ENCODE measurements at regions not wholly inside any gene's neighbourhood (a gene's known extent, or its start where the extent isn't known, plus 50 kb on each side); places are given as distances from the start of the nearest gene placed in this dataset.

DNA sequence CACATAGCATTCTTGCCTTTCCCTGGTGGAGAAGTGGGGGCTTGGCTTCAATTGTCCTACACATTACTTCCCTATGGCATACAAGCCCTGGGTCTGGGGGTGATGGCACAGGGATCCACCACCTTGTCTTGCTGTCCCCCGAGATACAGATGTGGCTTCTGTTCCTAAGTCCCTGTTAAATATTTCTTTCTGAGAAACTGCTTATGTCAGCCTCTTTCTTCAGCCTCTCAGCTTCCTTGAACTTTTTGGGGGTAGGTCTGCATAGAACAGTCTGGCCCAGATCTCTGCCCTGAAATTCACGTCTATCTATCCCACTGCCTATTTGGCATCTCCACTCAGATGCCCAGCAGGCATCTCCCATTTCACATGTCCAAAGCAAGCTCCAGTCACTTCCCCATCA, 177.4 kb downstream of the SCP2D1 start:
- DNase-seq (ENCODE audit: low read depth, low spot score), result no peak
- H3K27ac ChIP-seq, result no peak overlapping the region

GRCh38 chr20:18992418-18992817, 178.8 kb downstream of the SCP2D1 start:
- no peak for DNase-seq (ENCODE audit: low read depth, low spot score)
- H3K27ac ChIP-seq, result no peak overlapping the region

- no peak overlapping the region for H3K27ac ChIP-seq
- DNase-seq (ENCODE audit: low read depth, low spot score), result no peak
Observed at GRCh38 chr20:18995455-18995854, 181.9 kb downstream of the SCP2D1 start.

DNA sequence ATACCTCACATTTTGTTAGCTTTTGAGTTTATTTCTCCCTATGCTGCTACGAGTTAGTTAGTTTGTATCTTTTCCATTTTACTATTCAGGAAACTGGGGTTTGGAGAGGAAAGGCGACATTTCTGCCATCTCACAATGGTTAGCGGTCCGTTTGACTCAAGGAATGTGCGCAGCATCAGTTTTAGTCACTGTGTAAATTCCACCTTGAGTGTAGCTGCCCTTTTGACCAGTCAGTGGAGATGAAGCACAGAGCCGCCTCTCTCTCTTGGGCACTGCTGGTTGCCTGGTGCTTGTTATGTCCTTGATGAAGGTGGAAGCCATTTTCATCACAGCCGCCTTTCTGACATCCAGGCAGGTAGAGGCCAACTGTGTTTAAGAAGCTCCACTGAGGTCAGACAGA, 185.5 kb downstream of the SCP2D1 start:
- H3K27ac ChIP-seq, result no peak overlapping the region
- DNase-seq (ENCODE audit: low read depth, low spot score), result no peak

DNA sequence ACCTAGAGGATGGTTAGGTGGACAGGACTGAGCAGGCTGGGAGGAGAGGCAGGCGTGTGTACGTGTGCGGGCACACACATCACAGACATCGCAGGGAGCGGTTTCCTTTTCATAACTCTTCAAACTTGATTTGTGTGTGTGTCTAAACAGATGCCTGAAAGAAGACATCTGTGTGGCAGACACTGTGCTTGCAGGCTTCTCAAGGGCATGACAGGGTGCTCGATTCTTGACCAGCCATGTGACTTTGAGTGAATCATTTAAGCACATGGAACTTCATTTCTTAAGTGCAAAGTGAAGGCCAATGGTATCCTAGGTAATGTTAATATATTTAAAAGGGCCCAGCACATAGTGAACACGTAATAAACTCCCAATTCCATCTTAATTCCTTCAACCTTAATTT, 186.5 kb downstream of the SCP2D1 start:
- no peak for DNase-seq (ENCODE audit: low read depth, low spot score)
- H3K27ac ChIP-seq, result no peak overlapping the region

GRCh38 chr20:19001177-19001576, 187.6 kb downstream of the SCP2D1 start:
- H3K27ac ChIP-seq, result no peak overlapping the region
- DNase-seq (ENCODE audit: low read depth, low spot score), result no peak

GRCh38 chr20:19003366-19004336, 190.1 kb downstream of the SCP2D1 start:
- no peak overlapping the region for H3K27ac ChIP-seq
- DNase-seq (ENCODE audit: low read depth, low spot score), result no peak

DNA sequence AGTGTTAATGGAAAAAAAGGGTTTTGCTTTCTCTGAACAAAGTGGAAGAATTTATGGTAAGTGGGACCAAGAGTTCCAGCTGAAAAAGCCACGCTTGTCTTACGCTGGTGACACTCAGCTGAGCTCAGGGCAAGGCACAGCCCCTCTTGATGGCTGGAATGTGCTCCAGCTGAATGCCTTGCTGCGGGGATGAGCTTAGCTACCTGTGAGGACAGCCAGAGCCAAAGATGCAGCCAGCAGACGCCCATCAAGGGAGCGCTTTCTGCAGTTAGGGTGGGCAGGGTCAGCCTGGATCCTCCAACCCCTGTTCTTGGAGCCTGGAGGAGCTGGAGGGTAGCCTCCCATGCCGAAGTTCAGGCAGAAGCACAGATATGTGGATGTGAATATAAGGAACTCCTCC, 191.4 kb downstream of the SCP2D1 start:
- no peak for DNase-seq (ENCODE audit: low read depth, low spot score)
- H3K27ac ChIP-seq, result no peak overlapping the region

GRCh38 chr20:19008497-19008896, 194.9 kb downstream of the SCP2D1 start:
- DNase-seq (ENCODE audit: low read depth, low spot score), result no peak
- no peak overlapping the region for H3K27ac ChIP-seq

DNA sequence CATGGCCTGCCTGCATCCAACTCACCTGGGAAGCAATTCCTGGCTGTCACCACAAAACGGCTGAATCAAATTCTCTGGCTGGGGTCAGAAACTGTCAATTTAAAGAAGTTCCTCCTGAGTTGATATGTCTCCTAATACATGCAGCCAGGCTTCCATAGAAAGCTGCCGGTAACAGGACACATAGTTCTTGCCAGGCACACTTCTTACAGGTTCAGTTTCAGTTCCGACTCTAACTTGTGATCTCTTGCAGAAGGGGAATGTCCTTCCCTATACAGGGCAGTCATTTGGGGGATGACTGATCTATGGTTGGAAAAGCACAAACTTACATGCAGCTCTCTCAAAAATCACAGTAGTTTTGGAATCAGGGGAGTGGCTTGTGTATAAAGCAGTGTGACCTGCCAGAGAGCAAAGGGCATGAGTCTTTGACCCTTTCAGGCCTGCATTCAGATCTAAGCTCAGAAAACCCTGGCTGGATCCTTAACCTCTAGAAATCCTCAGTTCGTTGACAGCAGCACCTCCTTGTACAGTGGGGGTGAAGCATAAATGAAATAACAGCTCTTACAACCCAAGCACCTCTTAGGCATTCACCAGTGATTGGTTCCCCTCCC, 195.6 kb downstream of the SCP2D1 start:
- H3K27ac ChIP-seq, result no peak overlapping the region
- DNase-seq (ENCODE audit: low read depth, low spot score), result no peak

DNA sequence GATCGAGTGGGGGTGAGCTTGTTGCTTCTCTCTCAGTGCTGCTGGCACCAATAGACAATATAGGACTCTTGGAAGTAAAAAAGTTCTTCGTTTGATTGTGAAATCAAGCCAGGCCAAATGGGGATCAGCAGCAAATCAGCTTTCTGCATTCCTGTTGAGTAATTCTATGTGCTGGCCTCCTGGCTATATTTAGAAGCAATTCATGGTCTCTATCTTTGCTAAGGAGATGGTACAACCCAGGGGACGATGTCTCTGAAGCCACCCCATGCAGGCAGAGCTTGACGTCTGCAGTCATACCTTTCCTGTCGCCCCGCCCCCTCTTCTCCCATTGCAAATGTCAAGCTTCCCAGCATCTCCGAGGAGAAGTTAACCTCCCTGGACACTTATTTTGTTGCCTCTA, 199.1 kb downstream of the SCP2D1 start:
- no peak for DNase-seq (ENCODE audit: low read depth, low spot score)
- H3K27ac ChIP-seq, result no peak overlapping the region

DNA sequence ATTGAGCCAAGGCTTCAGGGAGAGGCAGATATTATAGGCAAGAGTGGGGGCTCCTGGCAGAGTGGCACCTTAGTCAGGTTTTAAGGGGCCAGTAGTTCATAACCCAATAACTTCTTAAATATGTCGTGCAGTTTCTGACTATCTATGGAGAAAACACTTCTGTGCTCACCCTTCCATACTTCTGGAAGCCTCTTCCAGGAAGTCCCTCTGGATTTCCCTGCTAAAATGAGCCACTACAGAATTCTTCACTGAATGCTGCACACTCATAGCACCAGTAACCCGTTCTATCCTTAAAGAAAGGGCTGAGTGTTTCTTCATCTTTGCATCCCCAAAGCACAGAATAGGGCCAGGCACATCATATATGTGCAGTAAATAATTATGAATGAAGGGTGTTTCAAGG, 198.5 kb upstream of the SLC24A3 start:
- DNase-seq (ENCODE audit: low read depth, low spot score), result no peak
- no peak overlapping the region for H3K27ac ChIP-seq

GRCh38 chr20:19015351-19016139, 196.9 kb upstream of the SLC24A3 start:
- no peak for DNase-seq (ENCODE audit: low read depth, low spot score)
- no peak overlapping the region for H3K27ac ChIP-seq

- DNase-seq (ENCODE audit: low read depth, low spot score), result no peak
- H3K27ac ChIP-seq, result no peak overlapping the region
Observed at GRCh38 chr20:19016140-19016497, 196.3 kb upstream of the SLC24A3 start.

GRCh38 chr20:19017104-19017690, 195.2 kb upstream of the SLC24A3 start:
- DNase-seq (ENCODE audit: low read depth, low spot score), result no peak
- no peak overlapping the region for H3K27ac ChIP-seq

GRCh38 chr20:19018881-19019280, 193.6 kb upstream of the SLC24A3 start:
- H3K27ac ChIP-seq, result no peak overlapping the region
- no peak for DNase-seq (ENCODE audit: low read depth, low spot score)

- no peak overlapping the region for H3K27ac ChIP-seq
- DNase-seq (ENCODE audit: low read depth, low spot score), result no peak
Observed at GRCh38 chr20:19019734-19020364, 192.6 kb upstream of the SLC24A3 start.

DNA sequence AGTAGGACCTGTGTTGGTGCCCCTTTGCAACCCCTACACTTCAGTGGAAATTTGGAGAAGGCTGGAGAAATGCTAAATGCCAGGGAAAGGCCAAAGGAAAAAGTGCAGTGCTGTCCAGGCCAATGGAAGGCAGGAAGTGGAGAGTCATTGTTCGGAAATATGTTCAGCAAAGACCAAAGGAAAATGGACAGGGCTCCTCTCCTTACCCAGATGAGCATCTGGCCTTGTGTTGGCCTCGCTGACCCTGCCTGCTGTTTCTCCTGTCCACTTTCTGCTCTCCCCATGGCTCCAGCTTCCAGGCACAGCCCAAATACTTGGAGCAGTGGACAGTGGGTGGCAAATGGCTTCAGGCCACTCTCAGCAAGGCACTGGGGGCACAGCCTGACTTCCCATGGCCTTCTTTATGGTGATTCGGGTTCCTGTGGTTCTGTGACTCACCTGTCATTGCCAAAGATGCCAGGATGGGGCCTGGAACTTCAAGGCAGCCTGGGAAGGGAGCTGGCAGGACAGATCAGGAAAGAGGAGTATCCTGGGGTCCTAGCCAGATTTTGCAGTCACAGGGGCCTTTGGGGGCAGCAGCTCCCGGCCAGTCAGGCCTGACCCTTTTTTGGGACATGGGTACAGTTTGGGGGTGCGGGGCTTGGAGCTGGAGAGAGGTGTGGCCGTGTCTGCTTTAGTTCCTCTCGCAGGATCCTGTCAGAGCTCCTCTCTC, 190.9 kb upstream of the SLC24A3 start:
- no peak for DNase-seq (ENCODE audit: low read depth, low spot score)

DNA sequence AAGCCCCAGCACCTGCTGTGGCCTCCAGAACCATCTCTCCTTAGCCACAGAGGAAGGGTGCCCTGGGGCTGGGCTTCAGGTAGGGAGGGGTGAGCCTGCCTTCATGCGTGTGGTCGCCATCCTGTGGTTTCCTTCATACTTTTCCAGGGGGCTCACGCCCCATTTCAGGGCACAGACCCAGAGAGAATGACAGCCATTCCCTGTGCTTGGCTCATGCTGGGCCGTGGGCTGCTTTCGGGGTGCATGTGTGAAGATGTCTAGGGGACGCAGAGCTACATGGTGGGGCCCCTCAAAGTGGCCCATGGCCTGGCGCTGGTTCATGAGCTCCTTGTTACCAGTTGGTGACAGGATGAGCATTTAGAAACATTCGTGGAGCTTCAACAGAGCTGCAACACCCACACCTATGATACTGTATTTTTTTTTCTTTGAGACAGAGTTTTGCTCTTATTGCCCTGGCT, 190.3 kb upstream of the SLC24A3 start:
- DNase-seq (ENCODE audit: low read depth, low spot score), result no peak

More for the DNA sequence above, 190.9 kb upstream of the SLC24A3 start:
- no peak overlapping the region for H3K27ac ChIP-seq

More for the DNA sequence above, 190.3 kb upstream of the SLC24A3 start:
- no peak overlapping the region for H3K27ac ChIP-seq
